Endothelial cell of umbilical vein (primary cell): ENCODE measurements at regions not wholly inside any gene's neighbourhood (a gene's known extent, or its start where the extent isn't known, plus 50 kb on each side); places are given as distances from the start of the nearest gene placed in this dataset.

ENCODE experiments used
- BruUV-seq: library from RNA; stranded (reverse); fragments of 400-500 nt; replicated peaks from 2 replicates; lab custom pipeline; 2021; lab: Mats Ljungman, UMichigan
- CTCF ChIA-PET: fragments of 300-600, 350-600 bp; sonication (Branson Sonifier 250); formaldehyde crosslinking; loops from one replicate; lab custom pipeline; 2021; ENCODE audit warnings: antibody characterized with exemption, inconsistent platforms; lab: Charles Lee
- POLR2A ChIA-PET: fragments of 300-600, 350-600 bp; sonication (Branson Sonifier 250); formaldehyde crosslinking; loops from one replicate; lab custom pipeline; 2021; ENCODE audit warnings: antibody characterized with exemption, inconsistent platforms; lab: Charles Lee
- DNase-seq: peaks from one replicate; pipeline ENCODE4 v3.0.0-alpha.2; 2011; ENCODE audit warnings: low read depth, low spot score
- FAIRE-seq: peaks from 2 replicates; lab custom pipeline; 2011; peaks lifted over from hg19 to GRCh38; lab: Jason Lieb, UNC
- H2AFZ ChIP-seq: 2 replicates; pipeline ENCODE4 v1.6.0; 2012; ENCODE audit warnings: low read depth, low read length, control low read depth, inconsistent platforms
- H3K27ac ChIP-seq: 2 replicates; pipeline ENCODE4 v1.5.1; 2011; ENCODE audit warnings: low read depth, mild to moderate bottlenecking, control low read depth, low read length, moderate library complexity; ENCODE audit not compliant: insufficient read depth
- H3K27me3 ChIP-seq, 2 experiments: 2 replicates each; pipeline versions ENCODE4 v1.6.0 to v1.6.1; 2011; ENCODE audit warnings: low read length in 2 of 2, mixed read lengths in 1 of 2; ENCODE audit not compliant: control insufficient read depth in 2 of 2, insufficient read depth in 2 of 2
- H3K36me3 ChIP-seq, 2 experiments: 2 replicates in 1 of 2; 3 replicates in 1 of 2; pipeline ENCODE4 v1.5.1; 2011; ENCODE audit warnings: low read length in 2 of 2, mild to moderate bottlenecking in 1 of 2, moderate library complexity in 1 of 2; ENCODE audit not compliant: control insufficient read depth in 2 of 2, insufficient read depth in 2 of 2; ENCODE audit errors: extremely low read depth in 1 of 2
- H3K4me1 ChIP-seq: 3 replicates; pipeline ENCODE4 v1.5.1; 2011; ENCODE audit warnings: mild to moderate bottlenecking, low read length; ENCODE audit not compliant: control insufficient read depth, insufficient read depth; ENCODE audit errors: extremely low read depth
- H3K4me2 ChIP-seq: 2 replicates; pipeline ENCODE4 v1.6.1; 2011; ENCODE audit warnings: low read length, control low read depth, mixed read lengths; ENCODE audit not compliant: insufficient read depth
- H3K4me3 ChIP-seq, 3 experiments: fragments of 200-600 bp in 1 of 3; sonication (generic), shearing (Covaris generic) in 1 of 3; replicated peaks in 1 of 3; 2 replicates each; pipeline ENCODE4 v1.5.1; 2011 to 2016; ENCODE audit warnings: control low read depth in 3 of 3, low read length in 3 of 3, mild to moderate bottlenecking in 2 of 3, inconsistent platforms in 1 of 3, low read depth in 1 of 3, moderate library complexity in 1 of 3; ENCODE audit not compliant: insufficient read depth in 1 of 3
- H3K79me2 ChIP-seq: 2 replicates; pipeline ENCODE4 v1.6.0; 2012; ENCODE audit warnings: low read length, inconsistent platforms; ENCODE audit not compliant: control insufficient read depth, insufficient read depth
- H3K9ac ChIP-seq: replicated peaks from 2 replicates; pipeline ENCODE3; 2011; ENCODE audit warnings: low read length, control low read depth; ENCODE audit not compliant: insufficient read depth; ENCODE audit errors: extremely low read depth
- H3K9me1 ChIP-seq: replicated peaks from 3 replicates; pipeline ENCODE4 v1.6.0; 2011; ENCODE audit warnings: mild to moderate bottlenecking, low read length; ENCODE audit not compliant: control insufficient read depth, insufficient read depth; ENCODE audit errors: extremely low read depth
- H3K9me3 ChIP-seq: replicated peaks from 2 replicates; pipeline ENCODE4 v1.5.1; 2012; ENCODE audit warnings: low read length, inconsistent platforms; ENCODE audit not compliant: control insufficient read depth, insufficient read depth
- H4K20me1 ChIP-seq: replicated peaks from 2 replicates; pipeline ENCODE3; 2011; ENCODE audit warnings: mild to moderate bottlenecking, low read length; ENCODE audit not compliant: control insufficient read depth, insufficient read depth; ENCODE audit errors: extremely low read depth
- EZH2 ChIP-seq: IDR thresholded peaks from 2 replicates; pipeline ENCODE4 v1.6.1; 2012; ENCODE audit warnings: borderline replicate concordance, low read depth, mild to moderate bottlenecking, moderate library complexity, low read length, inconsistent platforms; ENCODE audit not compliant: severe bottlenecking
- FOS ChIP-seq: IDR thresholded peaks from 2 replicates; pipeline ENCODE4 v1.6.1; 2011; ENCODE audit warnings: mild to moderate bottlenecking, low read length, moderate library complexity, borderline replicate concordance; ENCODE audit not compliant: insufficient read depth
- GATA2 ChIP-seq: IDR thresholded peaks from 2 replicates; pipeline ENCODE4 v1.7.0; 2011; ENCODE audit warnings: low read depth, mild to moderate bottlenecking, moderate library complexity, mixed read lengths, low read length; ENCODE audit not compliant: insufficient read length, insufficient read depth
- JUN ChIP-seq: IDR thresholded peaks from 2 replicates; pipeline ENCODE4 v1.6.1; 2011; ENCODE audit warnings: borderline replicate concordance, low read depth; ENCODE audit not compliant: insufficient read length, insufficient read depth
- MYC ChIP-seq: IDR thresholded peaks from one replicate; pipeline ENCODE4 v1.6.1; 2011; ENCODE audit warnings: mild to moderate bottlenecking, low read depth, low read length
- POLR2A ChIP-seq: IDR thresholded peaks from 2 replicates; pipeline ENCODE4 v1.6.1; 2012; ENCODE audit warnings: low read depth, mild to moderate bottlenecking, control low read depth, low read length
- POLR2AphosphoS5 ChIP-seq: IDR thresholded peaks from 2 replicates; pipeline ENCODE4 v1.6.1; 2012; ENCODE audit warnings: low read depth, mild to moderate bottlenecking, control low read depth, low read length, moderate library complexity; ENCODE audit not compliant: insufficient read depth
- dilution Hi-C: fragments of 300-500 bp; cut with MboI; formaldehyde crosslinking; loops from one replicate; pipeline ENCODE4 v1.15.0; 2019; ENCODE audit warnings: low sequenced_read_pairs; ENCODE audit not compliant: extremely low pct_ligation_motif_present
- intact Hi-C: fragments of 100-400 bp; cut with micrococcal nuclease; formaldehyde crosslinking; loops from one replicate; pipeline ENCODE4 v1.10.0; 2022
- TF ChIP-seq, protein P1 (sequence below): IDR thresholded peaks from 2 replicates; pipeline ENCODE4 v1.6.1; 2011; ENCODE audit not compliant: insufficient read depth, insufficient read length
- TF ChIP-seq, protein P2 (sequence below), 2 donors: IDR thresholded peaks; 1 replicate in 1 of 2; 2 replicates in 1 of 2; pipeline ENCODE4 v1.5.1; 2011; ENCODE audit warnings: low read length in 2 of 2, mild to moderate bottlenecking in 2 of 2, moderate library complexity in 2 of 2, control low read depth in 1 of 2, inconsistent platforms in 1 of 2, low read depth in 1 of 2; ENCODE audit not compliant: insufficient read depth in 1 of 2; ENCODE audit errors: extremely low read depth in 1 of 2

DNA sequence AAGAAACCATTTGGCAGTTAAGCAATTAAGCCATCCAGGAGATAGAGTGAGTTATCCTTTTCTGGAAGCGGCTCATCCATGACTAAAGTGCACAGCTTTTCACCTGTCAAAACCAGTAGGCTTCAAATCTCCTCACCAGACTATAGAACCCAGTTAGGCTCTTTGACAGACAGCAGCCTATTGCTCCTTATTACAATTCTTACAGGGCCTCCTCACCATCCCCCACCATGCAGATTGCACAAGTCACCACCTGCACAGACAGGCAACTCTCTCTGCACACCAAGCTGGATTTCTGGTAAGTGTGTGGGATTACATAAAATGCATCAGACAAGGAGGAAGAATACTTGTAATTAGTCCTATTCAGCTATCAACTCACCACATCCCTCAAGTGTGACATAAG lies 301.6 kb downstream of the SNX13 start:
- ChIA-PET CTCF (interaction anchor here (0.7 to 1.3 kb wide), 4 partner anchors 9 to 452 kb away, joined by 4 to 5 read pairs (median 4); no protein-coding TSS in a partner anchor), POLR2A (no interaction called here)
- Histone ChIP-seq H3K9ac (no peak overlapping the region), H3K27me3 (no peaks in the 10 kb centered on the region), H3K36me3 (no peaks in the 10 kb centered on the region), H3K9me1 (no peaks in the 10 kb centered on the region), H3K4me3 (no peak overlapping the region), H3K9me3 (no peaks in the 10 kb centered on the region), H3K4me1 (no peaks in the 10 kb centered on the region), H2AFZ (no peak overlapping the region), H4K20me1 (no peaks in the 10 kb centered on the region), H3K4me2 (no peak overlapping the region), H3K27ac (no peak overlapping the region), H3K79me2 (no peaks in the 10 kb centered on the region)
- DNase-seq = no peak
- dilution Hi-C loops (no loop called here), intact Hi-C loops (no loop called here)
- FAIRE-seq = no peak
- TF ChIP-seq FOS = no peak
- TF ChIP-seq MYC = no peak
- TF ChIP-seq GATA2 = no peak
- TF ChIP-seq, protein P1, sequence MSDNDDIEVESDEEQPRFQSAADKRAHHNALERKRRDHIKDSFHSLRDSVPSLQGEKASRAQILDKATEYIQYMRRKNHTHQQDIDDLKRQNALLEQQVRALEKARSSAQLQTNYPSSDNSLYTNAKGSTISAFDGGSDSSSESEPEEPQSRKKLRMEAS = no peak
- TF ChIP-seq EZH2 = no peak
- TF ChIP-seq, protein P2, sequence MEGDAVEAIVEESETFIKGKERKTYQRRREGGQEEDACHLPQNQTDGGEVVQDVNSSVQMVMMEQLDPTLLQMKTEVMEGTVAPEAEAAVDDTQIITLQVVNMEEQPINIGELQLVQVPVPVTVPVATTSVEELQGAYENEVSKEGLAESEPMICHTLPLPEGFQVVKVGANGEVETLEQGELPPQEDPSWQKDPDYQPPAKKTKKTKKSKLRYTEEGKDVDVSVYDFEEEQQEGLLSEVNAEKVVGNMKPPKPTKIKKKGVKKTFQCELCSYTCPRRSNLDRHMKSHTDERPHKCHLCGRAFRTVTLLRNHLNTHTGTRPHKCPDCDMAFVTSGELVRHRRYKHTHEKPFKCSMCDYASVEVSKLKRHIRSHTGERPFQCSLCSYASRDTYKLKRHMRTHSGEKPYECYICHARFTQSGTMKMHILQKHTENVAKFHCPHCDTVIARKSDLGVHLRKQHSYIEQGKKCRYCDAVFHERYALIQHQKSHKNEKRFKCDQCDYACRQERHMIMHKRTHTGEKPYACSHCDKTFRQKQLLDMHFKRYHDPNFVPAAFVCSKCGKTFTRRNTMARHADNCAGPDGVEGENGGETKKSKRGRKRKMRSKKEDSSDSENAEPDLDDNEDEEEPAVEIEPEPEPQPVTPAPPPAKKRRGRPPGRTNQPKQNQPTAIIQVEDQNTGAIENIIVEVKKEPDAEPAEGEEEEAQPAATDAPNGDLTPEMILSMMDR (IDR thresholded peaks at IDR 0.05; ENCODE audit: extremely low read depth in 1 of 2, insufficient read depth in 1 of 2, low read depth in 1 of 2, low read length in 2 of 2) = no peak
- TF ChIP-seq POLR2AphosphoS5 = no peak
- TF ChIP-seq JUN = no peak
- no peak for TF ChIP-seq POLR2A
- BruUV-seq = no TSS peak
